ENCODE measurements at regions not wholly inside any gene's neighbourhood (a gene's known extent, or its start where the extent isn't known, plus 50 kb on each side); places are given as distances from the start of the nearest gene placed in this dataset.

DNA sequence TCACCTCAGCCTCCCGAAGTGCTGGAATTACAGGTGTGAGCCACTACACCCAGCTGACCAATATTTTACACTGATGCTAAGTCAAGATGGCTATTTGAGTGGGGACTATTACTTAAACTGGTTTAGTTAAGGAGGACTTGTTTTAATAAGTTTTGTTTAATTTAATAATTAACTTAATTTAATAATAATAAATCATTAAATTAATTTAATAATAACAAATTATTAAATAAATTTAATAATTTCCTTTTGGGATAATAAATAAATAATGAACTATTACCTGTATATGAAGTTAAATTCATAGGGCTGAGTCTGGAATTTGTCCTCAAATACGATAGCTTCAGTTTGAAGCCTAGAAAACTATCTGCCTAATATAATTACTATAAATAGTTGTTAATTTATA lies 665.1 kb upstream of the COX7C start:
- TF ChIP-seq, protein P1, sequence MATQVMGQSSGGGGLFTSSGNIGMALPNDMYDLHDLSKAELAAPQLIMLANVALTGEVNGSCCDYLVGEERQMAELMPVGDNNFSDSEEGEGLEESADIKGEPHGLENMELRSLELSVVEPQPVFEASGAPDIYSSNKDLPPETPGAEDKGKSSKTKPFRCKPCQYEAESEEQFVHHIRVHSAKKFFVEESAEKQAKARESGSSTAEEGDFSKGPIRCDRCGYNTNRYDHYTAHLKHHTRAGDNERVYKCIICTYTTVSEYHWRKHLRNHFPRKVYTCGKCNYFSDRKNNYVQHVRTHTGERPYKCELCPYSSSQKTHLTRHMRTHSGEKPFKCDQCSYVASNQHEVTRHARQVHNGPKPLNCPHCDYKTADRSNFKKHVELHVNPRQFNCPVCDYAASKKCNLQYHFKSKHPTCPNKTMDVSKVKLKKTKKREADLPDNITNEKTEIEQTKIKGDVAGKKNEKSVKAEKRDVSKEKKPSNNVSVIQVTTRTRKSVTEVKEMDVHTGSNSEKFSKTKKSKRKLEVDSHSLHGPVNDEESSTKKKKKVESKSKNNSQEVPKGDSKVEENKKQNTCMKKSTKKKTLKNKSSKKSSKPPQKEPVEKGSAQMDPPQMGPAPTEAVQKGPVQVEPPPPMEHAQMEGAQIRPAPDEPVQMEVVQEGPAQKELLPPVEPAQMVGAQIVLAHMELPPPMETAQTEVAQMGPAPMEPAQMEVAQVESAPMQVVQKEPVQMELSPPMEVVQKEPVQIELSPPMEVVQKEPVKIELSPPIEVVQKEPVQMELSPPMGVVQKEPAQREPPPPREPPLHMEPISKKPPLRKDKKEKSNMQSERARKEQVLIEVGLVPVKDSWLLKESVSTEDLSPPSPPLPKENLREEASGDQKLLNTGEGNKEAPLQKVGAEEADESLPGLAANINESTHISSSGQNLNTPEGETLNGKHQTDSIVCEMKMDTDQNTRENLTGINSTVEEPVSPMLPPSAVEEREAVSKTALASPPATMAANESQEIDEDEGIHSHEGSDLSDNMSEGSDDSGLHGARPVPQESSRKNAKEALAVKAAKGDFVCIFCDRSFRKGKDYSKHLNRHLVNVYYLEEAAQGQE (IDR thresholded peaks at IDR 0.05; ENCODE audit: low read depth, low read length), result no peak
- TF ChIP-seq KAT2A (conservative IDR thresholded peaks at IDR 0.05; ENCODE audit: control insufficient read depth, low read depth, low read length) (no peak), ESRRA (IDR thresholded peaks at IDR 0.05; ENCODE audit: low read length) (no peak), HDGF (IDR thresholded peaks at IDR 0.05) (no peak), CEBPB (IDR thresholded peaks at IDR 0.05; ENCODE audit: borderline replicate concordance in 1 of 2, low read depth in 2 of 2, low read length in 2 of 2) (no peak), EP300 (IDR thresholded peaks at IDR 0.05; ENCODE audit: borderline replicate concordance in 1 of 2, control insufficient read depth in 1 of 2, low read depth in 2 of 2, low read length in 2 of 2) (no peak), EZH2 (IDR thresholded peaks at IDR 0.05; ENCODE audit: borderline replicate concordance, control insufficient read depth, low read depth, low read length) (no peak), RAD21 (IDR thresholded peaks at IDR 0.05; ENCODE audit: insufficient read depth, low read depth, low read length) (no peak), ASH2L (IDR thresholded peaks at IDR 0.05; ENCODE audit: borderline replicate concordance, low read depth) (no peak), IKZF1 (conservative IDR thresholded peaks at IDR 0.05) (no peak), NFIC (IDR thresholded peaks at IDR 0.05; ENCODE audit: low read depth, low read length) (no peak), RCOR1 (conservative IDR thresholded peaks at IDR 0.05; ENCODE audit: low read depth, low read length) (no peak), SPI1 (IDR thresholded peaks at IDR 0.05; ENCODE audit: borderline replicate concordance, insufficient read depth, low read depth, low read length) (no peak)
- TF ChIP-seq, protein P2, sequence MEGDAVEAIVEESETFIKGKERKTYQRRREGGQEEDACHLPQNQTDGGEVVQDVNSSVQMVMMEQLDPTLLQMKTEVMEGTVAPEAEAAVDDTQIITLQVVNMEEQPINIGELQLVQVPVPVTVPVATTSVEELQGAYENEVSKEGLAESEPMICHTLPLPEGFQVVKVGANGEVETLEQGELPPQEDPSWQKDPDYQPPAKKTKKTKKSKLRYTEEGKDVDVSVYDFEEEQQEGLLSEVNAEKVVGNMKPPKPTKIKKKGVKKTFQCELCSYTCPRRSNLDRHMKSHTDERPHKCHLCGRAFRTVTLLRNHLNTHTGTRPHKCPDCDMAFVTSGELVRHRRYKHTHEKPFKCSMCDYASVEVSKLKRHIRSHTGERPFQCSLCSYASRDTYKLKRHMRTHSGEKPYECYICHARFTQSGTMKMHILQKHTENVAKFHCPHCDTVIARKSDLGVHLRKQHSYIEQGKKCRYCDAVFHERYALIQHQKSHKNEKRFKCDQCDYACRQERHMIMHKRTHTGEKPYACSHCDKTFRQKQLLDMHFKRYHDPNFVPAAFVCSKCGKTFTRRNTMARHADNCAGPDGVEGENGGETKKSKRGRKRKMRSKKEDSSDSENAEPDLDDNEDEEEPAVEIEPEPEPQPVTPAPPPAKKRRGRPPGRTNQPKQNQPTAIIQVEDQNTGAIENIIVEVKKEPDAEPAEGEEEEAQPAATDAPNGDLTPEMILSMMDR (IDR thresholded peaks at IDR 0.05 in 2 of 3, conservative IDR thresholded peaks at IDR 0.05 in 1 of 3; ENCODE audit: control insufficient read depth in 2 of 3, extremely low read depth in 1 of 3, insufficient read depth in 1 of 3, low read depth in 3 of 3, low read length in 3 of 3), result no peak
